ENCODE measurements at regions not wholly inside any gene's neighbourhood (a gene's known extent, or its start where the extent isn't known, plus 50 kb on each side); places are given as distances from the start of the nearest gene placed in this dataset.
"Not testable (repeated sequence)": the region's sequence is repeated elsewhere in the genome, so short reads cannot be mapped to it uniquely, and the experiment has no call there.

DNA sequence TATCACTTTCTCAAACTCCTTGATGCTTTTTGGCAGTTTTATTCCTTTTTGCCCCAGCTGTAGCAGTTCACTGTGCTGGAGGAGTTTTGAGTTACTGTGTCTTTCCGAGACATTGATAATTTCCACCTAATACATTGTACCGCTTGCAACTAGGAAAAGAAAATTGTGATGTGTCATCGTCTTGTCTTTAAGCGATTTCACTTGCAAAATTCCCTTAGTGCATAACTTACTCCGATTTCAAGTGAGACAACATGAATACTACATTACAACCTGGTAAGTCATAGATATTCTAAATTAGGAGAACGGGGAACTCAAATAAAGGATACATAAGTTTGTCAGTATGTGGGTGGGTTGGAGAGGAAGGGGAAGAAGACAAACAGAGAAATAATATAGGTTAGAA is 340.5 kb upstream of the KYNU start:
- H3K36me3 Mint-ChIP-seq: no peaks in the 10 kb centered on the region
- H3K4me1 Mint-ChIP-seq (ENCODE audit: low read depth in 2 of 2): no peaks in the 10 kb centered on the region
- H3K27ac Mint-ChIP-seq: no peak overlapping the region
- H3K27me3 Mint-ChIP-seq: no peaks in the 10 kb centered on the region
- no peak for DNase-seq (ENCODE audit: low spot score)
- H3K4me3 Mint-ChIP-seq: no peak overlapping the region
- ATAC-seq: no peak
- peaks cover 5% of the 10 kb centered on the region for H3K9me3 Mint-ChIP-seq

DNA sequence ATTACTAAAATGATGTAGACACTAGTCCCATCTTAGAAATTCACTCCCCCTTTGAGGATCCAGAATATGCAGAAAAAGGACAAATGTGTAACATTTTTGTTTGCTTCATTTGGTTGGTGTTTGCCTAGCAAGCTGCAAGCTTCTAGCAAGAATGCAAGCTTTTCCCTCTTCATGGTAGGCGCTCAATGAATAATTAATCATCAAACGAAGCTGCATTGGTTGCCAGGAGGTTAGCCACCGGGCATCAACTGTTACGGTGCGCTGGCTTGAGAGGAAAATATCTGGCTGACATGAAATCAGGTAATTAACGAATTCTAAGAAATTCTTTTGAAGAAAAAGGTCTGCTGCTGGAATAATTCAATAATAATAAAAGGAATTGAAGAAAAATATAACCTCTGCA is 341.0 kb upstream of the KYNU start:
- no peak overlapping the region for H3K4me3 Mint-ChIP-seq
- no peak overlapping the region for H3K27ac Mint-ChIP-seq
- no peaks in the 10 kb centered on the region for H3K27me3 Mint-ChIP-seq
- no peaks in the 10 kb centered on the region for H3K4me1 Mint-ChIP-seq (ENCODE audit: low read depth in 2 of 2)
- H3K36me3 Mint-ChIP-seq: no peaks in the 10 kb centered on the region
- ATAC-seq: no peak
- no peak for DNase-seq (ENCODE audit: low spot score)
- peaks cover 6% of the 10 kb centered on the region for H3K9me3 Mint-ChIP-seq

DNA sequence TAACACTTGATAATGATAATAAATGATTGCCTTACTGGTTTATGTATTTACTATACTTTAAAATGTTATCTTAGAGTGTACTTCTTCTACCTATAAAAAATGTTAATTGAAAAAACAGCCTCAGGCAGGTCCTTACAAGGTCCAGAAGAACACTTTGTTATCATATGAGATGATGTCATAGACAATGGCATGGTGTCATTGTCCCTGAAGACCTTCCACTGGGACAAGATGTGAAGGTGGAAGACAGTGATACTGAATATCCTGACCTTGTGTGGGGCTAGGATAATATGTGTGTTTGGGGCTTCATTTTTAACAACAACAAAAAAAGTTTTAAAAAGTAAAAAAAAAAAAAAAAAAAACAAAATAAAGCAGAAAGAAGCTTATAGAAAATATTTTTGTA is 342.2 kb upstream of the KYNU start:
- ATAC-seq: no peak
- H3K36me3 Mint-ChIP-seq: no peaks in the 10 kb centered on the region

DNA sequence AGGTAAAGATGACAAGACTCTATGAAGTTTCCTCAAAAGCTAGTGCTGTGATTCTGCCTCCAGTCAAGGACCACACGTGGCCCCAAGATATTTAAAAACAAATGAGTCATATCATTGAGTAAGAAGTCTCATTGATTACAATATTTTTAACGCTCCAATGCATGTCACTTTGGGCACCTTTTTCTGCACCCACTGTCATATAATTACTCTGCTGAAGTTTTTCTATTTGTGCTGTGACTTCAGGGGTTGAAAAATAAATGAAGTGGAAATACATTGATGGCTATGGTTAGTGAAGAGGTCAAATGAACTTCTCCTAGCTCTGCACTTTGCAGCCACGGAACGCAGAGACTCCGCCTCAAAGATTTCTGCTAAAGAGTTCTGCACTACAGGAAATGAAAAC is 344.3 kb upstream of the KYNU start:
- DNase-seq (ENCODE audit: low spot score): no peak
- no peak for ATAC-seq
- Mint-ChIP-seq H3K4me1 (ENCODE audit: low read depth in 2 of 2) (no peaks in the 10 kb centered on the region), H3K27me3 (no peaks in the 10 kb centered on the region), H3K4me3 (no peak overlapping the region), H3K36me3 (no peaks in the 10 kb centered on the region), H3K9me3 (peaks cover 8% of the 10 kb centered on the region), H3K27ac (no peak overlapping the region)

More for the DNA sequence above, 342.2 kb upstream of the KYNU start:
- no peak overlapping the region for H3K4me3 Mint-ChIP-seq
- peaks cover 6% of the 10 kb centered on the region for H3K9me3 Mint-ChIP-seq
- no peaks in the 10 kb centered on the region for H3K4me1 Mint-ChIP-seq (ENCODE audit: low read depth in 2 of 2)
- no peak for DNase-seq (ENCODE audit: low spot score)
- H3K27me3 Mint-ChIP-seq: no peaks in the 10 kb centered on the region
- H3K27ac Mint-ChIP-seq: no peak overlapping the region

DNA sequence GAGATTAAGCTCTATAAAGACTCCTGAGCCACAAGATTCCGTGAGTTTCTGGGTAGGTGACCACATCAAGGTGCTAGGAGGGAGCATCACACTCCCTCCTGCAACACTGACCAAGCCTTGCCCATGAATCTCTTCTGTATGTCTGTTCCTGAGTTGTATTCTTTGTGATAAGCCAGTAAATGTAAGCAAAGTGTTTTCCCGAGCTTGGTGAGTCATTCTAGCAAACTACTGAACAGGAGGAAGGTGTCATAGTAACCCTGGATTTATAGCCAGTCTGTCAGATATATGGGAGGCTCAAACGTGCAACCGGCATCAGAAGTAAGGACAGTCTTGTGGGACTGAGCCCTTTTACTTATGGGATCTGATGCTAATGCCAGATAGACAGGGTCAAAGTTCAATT is 346.1 kb upstream of the KYNU start:
- Mint-ChIP-seq H3K27ac (no peak overlapping the region), H3K4me1 (ENCODE audit: low read depth in 2 of 2) (no peaks in the 10 kb centered on the region), H3K36me3 (no peaks in the 10 kb centered on the region), H3K27me3 (no peaks in the 10 kb centered on the region), H3K4me3 (no peak overlapping the region), H3K9me3 (peaks cover 8% of the 10 kb centered on the region)
- ATAC-seq (no peak), DNase-seq (ENCODE audit: low spot score) (no peak)

DNA sequence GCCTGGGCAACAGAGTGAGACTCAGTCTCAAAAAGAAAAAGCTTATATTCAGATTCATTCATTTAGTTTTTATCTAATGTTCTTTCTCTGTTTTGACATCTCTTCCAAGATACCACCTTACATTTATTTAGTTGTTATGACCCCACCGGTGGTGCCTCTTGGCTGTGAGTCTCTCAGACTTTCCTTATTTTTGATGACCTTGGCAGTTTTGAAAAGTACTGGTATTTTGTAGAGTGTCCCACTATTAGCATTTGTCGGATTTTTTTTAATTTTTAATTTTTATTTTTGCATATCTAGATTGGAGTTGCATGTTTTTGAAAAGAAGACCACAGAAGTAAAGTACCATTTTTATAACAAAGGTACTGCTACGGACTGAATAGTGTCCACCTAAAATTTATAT is 351.7 kb upstream of the KYNU start:
- Mint-ChIP-seq H3K27ac (no peak overlapping the region), H3K27me3 (no peaks in the 10 kb centered on the region), H3K4me3 (no peak overlapping the region), H3K4me1 (ENCODE audit: low read depth in 2 of 2) (no peaks in the 10 kb centered on the region), H3K9me3 (peaks cover 6% of the 10 kb centered on the region), H3K36me3 (no peaks in the 10 kb centered on the region)
- DNase-seq (ENCODE audit: low spot score) (no peak), ATAC-seq (no peak)

DNA sequence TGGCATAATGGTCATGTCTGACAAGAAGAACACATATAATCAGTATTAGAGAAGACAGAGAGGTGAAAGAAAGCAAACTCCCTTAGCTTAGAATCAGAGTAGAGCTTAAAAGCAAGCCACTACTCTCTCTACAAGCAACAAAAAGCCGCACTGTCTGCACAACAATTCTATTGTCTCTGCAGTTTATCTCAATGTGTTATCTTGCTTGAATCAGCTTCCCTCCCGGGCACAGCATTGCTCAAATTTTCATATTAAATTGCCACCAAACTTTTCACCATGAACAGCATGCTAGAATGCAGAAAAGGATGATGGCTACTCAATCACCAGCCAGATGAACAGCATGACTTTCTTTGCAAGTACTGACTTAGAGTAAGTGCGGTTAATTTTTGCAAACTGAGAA is 356.0 kb upstream of the KYNU start:
- Mint-ChIP-seq H3K4me1 (ENCODE audit: low read depth in 2 of 2) (no peaks in the 10 kb centered on the region), H3K27me3 (no peaks in the 10 kb centered on the region), H3K27ac (no peak overlapping the region), H3K4me3 (no peak overlapping the region), H3K9me3 (peaks cover 13% of the 10 kb centered on the region), H3K36me3 (no peaks in the 10 kb centered on the region)
- ATAC-seq (no peak), DNase-seq (ENCODE audit: low spot score) (no peak)

DNA sequence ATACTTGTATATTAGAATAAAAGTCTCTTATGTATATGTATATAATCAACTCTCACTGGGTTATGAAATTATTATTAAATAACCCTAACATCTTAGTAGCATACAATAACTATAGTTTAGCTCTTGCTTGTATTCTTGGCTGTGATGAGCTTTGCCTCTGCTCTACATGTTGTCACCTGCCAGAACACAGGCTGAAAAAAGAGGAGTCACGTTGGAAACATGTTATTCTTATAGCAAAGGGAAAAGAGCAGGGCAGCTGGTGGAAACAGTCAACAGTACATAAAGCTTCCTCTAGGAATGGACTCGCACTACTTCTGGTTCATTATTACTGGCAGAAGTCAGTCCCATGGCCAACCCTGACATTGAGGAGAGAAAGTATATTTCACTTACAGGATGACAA is 362.0 kb upstream of the KYNU start:
- Mint-ChIP-seq H3K9me3 (peaks cover 13% of the 10 kb centered on the region), H3K36me3 (no peaks in the 10 kb centered on the region), H3K4me3 (no peak overlapping the region), H3K4me1 (ENCODE audit: low read depth in 2 of 2) (no peaks in the 10 kb centered on the region), H3K27me3 (no peaks in the 10 kb centered on the region), H3K27ac (no peak overlapping the region)
- DNase-seq (ENCODE audit: low spot score) (no peak), ATAC-seq (no peak)

DNA sequence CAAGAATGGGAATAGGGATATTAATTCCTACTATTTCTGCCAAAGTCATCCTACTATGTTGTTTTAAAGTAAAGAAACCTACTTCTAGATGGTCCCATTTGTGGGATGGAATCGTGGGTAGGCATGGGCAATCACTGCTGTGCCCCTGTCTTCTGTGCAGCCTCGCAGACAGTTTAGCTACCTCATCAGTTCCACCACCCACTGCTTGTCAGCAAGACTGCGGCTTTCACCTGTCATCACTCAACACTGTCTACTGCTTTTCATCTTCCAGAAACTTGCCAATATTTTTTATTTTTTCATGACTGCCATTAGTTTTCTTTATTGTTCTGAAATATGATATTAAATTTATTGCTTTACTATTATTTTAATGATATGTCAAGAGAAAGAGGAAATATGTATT is 368.1 kb upstream of the KYNU start:
- ATAC-seq (no peak), DNase-seq (ENCODE audit: low spot score) (no peak)
- H3K27me3 Mint-ChIP-seq: no peaks in the 10 kb centered on the region

DNA sequence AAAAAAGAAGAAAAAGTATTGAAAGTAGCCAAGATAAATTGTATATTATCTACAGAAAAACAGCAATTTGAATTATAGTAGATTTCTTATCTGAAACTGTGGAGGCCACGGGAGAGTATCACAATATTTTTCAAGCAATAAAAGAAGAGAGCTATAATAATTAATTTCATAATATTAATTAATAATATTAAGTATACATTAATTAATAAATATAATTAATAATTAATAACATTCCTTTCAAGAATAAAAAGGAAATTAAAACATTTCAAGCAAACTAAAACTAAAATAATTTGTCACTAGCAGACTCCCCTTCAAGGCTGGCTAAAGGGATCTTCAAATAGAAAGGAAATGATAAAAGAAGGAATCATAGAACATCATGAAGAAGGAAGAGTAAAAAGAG is 372.7 kb upstream of the KYNU start:
- DNase-seq (ENCODE audit: low spot score) (no peak), ATAC-seq (no peak)
- Mint-ChIP-seq H3K27me3 (no peaks in the 10 kb centered on the region), H3K4me3 (no peak overlapping the region), H3K4me1 (ENCODE audit: low read depth in 2 of 2) (no peaks in the 10 kb centered on the region), H3K27ac (no peak overlapping the region), H3K36me3 (no peaks in the 10 kb centered on the region), H3K9me3 (peaks cover 19% of the 10 kb centered on the region)

More for the DNA sequence above, 368.1 kb upstream of the KYNU start:
- no peaks in the 10 kb centered on the region for H3K36me3 Mint-ChIP-seq
- H3K27ac Mint-ChIP-seq: no peak overlapping the region
- H3K9me3 Mint-ChIP-seq: peaks cover 14% of the 10 kb centered on the region
- no peak overlapping the region for H3K4me3 Mint-ChIP-seq
- no peaks in the 10 kb centered on the region for H3K4me1 Mint-ChIP-seq (ENCODE audit: low read depth in 2 of 2)

DNA sequence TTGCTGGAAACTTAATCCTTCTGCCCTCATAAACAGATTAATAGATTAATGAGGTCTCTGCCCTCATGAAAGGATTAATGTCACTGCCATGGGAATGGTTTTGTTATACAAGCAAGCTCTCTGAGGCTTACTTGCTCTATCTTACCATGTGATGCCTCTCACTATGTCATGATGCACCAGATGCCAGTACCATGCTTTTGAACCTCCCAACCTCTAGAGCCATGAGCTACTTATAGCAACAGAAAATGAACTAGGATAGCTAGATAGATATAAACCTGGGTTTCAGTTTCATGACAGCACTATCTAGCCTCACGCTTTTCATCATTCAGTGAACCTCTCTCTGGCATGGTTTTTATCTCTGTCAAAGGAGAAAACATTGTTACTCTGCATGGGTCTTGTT is 371.6 kb upstream of the LRP1B start:
- H3K27me3 Mint-ChIP-seq: no peaks in the 10 kb centered on the region
- ATAC-seq (no peak), DNase-seq (ENCODE audit: low spot score) (no peak)
- H3K4me1 Mint-ChIP-seq (ENCODE audit: low read depth in 2 of 2): no peaks in the 10 kb centered on the region
- H3K36me3 Mint-ChIP-seq: no peaks in the 10 kb centered on the region
- peaks cover 19% of the 10 kb centered on the region for H3K9me3 Mint-ChIP-seq
- no peak overlapping the region for H3K27ac Mint-ChIP-seq
- no peak overlapping the region for H3K4me3 Mint-ChIP-seq

DNA sequence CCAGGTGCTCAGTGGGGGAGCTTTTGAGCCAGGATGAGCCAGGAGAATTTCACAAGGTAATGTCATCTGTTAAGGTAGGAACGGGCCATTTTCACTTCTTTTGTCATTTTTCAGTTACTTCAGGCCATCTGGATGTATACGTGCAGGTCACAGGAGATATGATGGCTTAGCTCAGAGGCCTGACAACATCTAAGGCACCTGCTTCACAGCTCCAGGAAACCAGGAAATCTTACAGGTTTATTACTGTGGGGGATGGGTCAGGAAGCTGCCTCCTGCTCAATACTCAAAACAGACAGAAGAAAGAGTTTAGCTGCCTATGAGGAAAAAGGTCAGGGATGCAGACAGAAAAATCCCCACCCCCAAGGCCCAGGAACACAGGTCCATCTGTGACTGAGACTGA is 364.3 kb upstream of the LRP1B start:
- Mint-ChIP-seq H3K27ac (no peak overlapping the region), H3K4me3 (no peak overlapping the region), H3K36me3 (no peaks in the 10 kb centered on the region), H3K4me1 (ENCODE audit: low read depth in 2 of 2) (no peaks in the 10 kb centered on the region), H3K9me3 (peaks cover 4% of the 10 kb centered on the region), H3K27me3 (no peaks in the 10 kb centered on the region)
- ATAC-seq (no peak), DNase-seq (ENCODE audit: low spot score) (no peak)

DNA sequence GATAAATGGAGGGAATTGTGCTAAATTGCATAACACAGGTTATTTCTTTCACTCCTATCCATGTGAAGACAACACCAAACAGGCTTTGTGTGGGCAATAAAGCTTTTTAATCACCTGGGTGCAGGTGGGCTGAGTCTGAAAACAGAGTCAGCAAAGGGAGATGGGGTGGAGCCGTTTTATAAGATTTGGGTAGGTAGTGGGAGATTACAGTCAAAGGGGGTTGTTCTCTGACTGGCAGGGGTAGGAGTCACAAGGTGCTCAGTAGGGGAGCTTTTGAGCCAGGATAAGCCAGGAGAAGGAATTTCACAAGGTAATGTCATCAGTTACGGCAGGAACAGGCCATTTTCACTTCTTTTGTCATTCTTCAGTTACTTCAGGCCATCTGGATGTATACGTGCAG is 358.8 kb upstream of the LRP1B start:
- H3K27me3 Mint-ChIP-seq; H3K27ac Mint-ChIP-seq; H3K4me1 Mint-ChIP-seq (ENCODE audit: low read depth in 2 of 2); H3K4me3 Mint-ChIP-seq; ATAC-seq; H3K36me3 Mint-ChIP-seq; H3K9me3 Mint-ChIP-seq; DNase-seq (ENCODE audit: low spot score): not testable (repeated sequence)

DNA sequence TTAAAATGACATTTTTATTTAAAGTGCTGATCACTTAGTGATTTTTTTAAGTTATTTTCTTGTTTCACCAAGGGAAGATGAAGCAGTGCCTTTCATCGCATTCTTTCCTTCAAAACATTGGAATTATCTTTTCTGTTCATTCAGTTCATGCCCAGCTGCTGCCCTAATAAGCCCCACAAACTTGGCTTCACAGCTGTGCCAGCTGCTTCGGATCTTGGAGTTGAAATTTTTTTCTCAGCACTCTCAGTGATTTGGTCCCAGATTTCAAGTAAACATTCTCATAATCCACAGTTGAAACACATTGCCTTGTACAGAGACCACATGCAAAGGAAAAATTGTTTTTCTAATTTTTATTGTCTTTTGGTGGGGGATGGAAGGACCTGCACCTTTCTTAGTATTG is 353.3 kb upstream of the LRP1B start:
- Mint-ChIP-seq H3K4me1 (ENCODE audit: low read depth in 2 of 2) (no peaks in the 10 kb centered on the region), H3K4me3 (no peak overlapping the region), H3K9me3 (peaks cover 8% of the 10 kb centered on the region), H3K36me3 (no peaks in the 10 kb centered on the region), H3K27me3 (no peaks in the 10 kb centered on the region), H3K27ac (no peak overlapping the region)
- no peak for DNase-seq (ENCODE audit: low spot score)
- no peak for ATAC-seq

DNA sequence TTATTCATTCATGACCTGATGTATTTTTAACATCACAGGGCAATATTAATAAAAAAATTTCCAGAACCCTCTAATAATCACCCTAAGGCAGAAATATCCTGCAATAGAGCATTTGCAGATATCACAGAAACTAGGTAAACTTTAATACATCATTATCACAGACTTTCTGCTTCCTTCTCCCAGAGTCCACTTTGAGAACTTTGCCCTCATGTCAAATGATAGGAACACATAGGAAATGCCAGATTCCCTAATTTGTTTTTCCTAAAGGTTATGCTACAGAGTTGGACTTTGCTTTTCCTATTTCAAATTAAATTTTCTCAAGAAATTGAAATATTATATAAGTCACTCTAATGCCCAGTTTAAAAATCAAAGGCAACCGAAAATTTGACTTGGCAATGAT is 352.8 kb upstream of the LRP1B start:
- H3K4me1 Mint-ChIP-seq (ENCODE audit: low read depth in 2 of 2): no peaks in the 10 kb centered on the region
- H3K27me3 Mint-ChIP-seq: no peaks in the 10 kb centered on the region
- DNase-seq (ENCODE audit: low spot score): no peak
- peaks cover 12% of the 10 kb centered on the region for H3K9me3 Mint-ChIP-seq
- H3K4me3 Mint-ChIP-seq: no peak overlapping the region
- no peak overlapping the region for H3K27ac Mint-ChIP-seq
- no peak for ATAC-seq
- no peaks in the 10 kb centered on the region for H3K36me3 Mint-ChIP-seq

DNA sequence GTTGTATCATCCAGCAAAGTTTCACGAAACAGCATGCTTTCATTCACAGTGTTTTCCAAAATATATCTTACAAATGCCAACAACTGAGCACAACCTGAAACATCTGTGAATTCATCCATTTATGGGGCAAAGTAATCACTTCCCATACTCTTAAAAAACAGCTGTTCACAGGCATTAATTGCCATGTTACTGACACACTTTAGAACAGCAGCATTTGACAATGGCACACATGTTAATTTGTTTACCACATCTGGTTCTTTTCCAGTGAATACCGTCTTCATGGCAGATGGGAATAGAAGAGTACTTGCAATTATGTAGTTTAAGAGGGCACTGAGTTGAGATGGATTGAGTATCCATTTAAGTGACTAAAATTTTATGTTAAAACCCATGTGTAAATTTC is 347.4 kb upstream of the LRP1B start:
- H3K4me1 Mint-ChIP-seq (ENCODE audit: low read depth in 2 of 2): no peaks in the 10 kb centered on the region
- ATAC-seq (no peak), DNase-seq (ENCODE audit: low spot score) (no peak)
- H3K36me3 Mint-ChIP-seq: no peaks in the 10 kb centered on the region
- no peak overlapping the region for H3K27ac Mint-ChIP-seq
- no peak overlapping the region for H3K4me3 Mint-ChIP-seq
- no peaks in the 10 kb centered on the region for H3K27me3 Mint-ChIP-seq
- H3K9me3 Mint-ChIP-seq: peaks cover 17% of the 10 kb centered on the region
